Left colon (tissue), 2 donors: ENCODE measurements at regions not wholly inside any gene's neighbourhood (a gene's known extent, or its start where the extent isn't known, plus 50 kb on each side); places are given as distances from the start of the nearest gene placed in this dataset.

ENCODE experiments used
- ATAC-seq: fragments of 200-7000 bp; cut with Tn5 transposase; one replicate; pipeline ENCODE4 v1.9.1; 2020; ENCODE audit warnings: mild to moderate bottlenecking, moderate library complexity
- DNase-seq, 2 donors: peaks; one replicate each; pipeline ENCODE4 v3.0.0-alpha.2; 2020
- intact Hi-C, 2 donors: fragments of 100-400 bp; cut with DNase I in 1 of 2; cut with micrococcal nuclease in 1 of 2; formaldehyde crosslinking; loops; one replicate each; pipeline versions ENCODE4 v1.11.2 to v1.14.0; 2022; cut with DNase I, micrococcal nuclease
- donor health status: DM: no; HTN: no; CAD: no.
- donor health status: DM: yes; HTN: yes; CAD: no.

DNA sequence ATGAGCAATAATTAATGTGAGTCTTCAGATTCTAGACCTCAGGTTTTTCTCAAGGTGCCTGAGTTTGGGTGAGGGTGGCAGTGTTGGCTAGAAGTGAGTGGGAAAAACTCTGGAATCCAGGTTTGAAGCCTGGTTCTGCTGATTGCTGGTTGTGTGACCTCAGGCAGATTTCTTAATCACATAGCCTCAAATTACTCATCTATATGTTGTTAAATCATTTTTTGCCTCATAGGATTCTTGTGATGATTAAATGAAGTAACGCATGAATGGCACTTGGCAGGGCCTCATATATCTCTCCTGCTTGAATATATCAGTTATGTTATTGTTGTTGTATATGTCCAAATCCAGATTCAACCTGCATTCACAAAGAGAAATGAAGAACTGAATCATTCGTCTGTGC, 60.5 kb downstream of the NR2F2 start:
- intact Hi-C loops: loop anchor here in 1 of 2 donors (10.0 kb wide), 1 partner anchor 54 kb away; no protein-coding TSS in a partner anchor
- DNase-seq (no peak), ATAC-seq (no peak)

DNA sequence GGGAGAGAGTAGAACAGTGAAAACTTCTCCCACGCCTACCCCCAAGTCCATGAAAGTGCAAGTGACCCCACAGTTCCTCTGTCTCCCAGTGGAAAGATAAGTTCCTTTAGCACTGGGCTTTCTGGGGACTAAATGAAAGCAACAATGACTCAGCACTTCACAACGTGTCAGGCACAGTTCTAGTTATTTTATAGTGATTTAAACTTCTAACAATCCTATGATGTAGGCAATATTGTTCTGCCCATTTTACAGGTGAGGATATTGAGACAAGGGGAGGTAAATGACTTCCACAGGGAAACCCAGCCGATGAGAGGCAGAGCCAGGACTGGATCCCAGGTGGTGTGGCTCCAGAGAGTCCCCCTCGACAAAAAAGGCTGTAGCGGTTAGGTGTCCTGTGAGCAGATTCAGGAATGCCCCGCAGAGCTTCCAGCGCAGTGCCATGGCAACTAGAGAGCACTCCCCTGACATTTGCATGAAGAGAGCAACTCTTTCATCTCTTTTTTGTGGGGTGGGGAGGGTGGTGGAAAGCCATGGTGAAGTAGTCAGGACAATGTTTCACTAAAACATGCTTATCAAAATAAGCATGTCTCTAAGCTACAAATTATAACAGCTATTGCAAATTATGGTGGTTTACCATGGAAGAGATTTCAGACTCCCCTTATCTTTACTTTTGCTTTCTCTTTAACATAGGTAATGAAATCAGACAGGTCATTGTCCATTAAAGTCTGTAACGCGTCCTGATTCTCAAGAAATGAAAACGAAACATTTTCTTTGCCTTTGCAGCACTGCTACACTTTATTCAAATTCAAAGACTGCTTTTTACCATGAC, 62.1 kb downstream of the NR2F2 start:
- ATAC-seq (no peak), DNase-seq (no peak)
- intact Hi-C loops: loop anchor here in 1 of 2 donors (10.0 kb wide), 1 partner anchor 52 kb away; no protein-coding TSS in a partner anchor

DNA sequence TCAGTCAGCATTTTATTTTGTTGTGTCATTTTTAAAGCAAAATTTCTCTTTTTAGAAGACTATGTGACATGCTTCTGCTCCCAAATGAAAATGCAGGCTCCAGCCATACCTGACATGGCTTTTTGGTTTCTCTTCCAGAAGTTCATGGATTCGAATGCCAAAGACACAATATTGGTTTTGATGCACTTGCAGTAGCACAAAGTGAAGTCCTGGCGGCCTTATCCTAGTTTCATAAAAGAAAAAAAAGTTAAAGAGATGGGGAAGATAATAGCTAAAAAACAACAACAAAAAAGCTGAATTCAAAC, 62.7 kb downstream of the NR2F2 start:
- intact Hi-C loops: loop anchor here in 1 of 2 donors (10.0 kb wide), 1 partner anchor 52 kb away; no protein-coding TSS in a partner anchor
- no peak for ATAC-seq
- no peak for DNase-seq

DNA sequence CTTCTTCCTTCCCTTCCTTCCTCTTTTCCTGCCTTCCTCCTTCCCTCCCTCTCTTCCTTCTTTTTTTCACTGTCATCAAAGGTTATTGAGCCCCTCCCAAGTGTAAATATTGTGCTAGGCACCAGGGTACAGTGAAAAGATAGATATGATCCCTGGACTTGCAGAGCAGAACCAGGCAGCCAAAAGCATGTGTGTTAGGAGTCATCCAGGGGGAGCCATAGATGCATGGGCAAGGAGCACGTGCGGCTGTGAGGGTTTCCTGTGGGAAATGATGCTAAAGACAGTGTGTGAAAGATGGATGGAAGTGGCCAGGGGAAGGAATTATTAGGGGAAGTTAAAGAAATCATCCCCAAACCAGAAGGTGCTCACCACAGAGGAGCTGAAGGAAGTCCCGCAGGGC, 65.2 kb downstream of the NR2F2 start:
- ATAC-seq (no peak), DNase-seq (no peak)
- intact Hi-C loops: loop anchor here in 1 of 2 donors (10.0 kb wide), 1 partner anchor 49 kb away; no protein-coding TSS in a partner anchor

DNA sequence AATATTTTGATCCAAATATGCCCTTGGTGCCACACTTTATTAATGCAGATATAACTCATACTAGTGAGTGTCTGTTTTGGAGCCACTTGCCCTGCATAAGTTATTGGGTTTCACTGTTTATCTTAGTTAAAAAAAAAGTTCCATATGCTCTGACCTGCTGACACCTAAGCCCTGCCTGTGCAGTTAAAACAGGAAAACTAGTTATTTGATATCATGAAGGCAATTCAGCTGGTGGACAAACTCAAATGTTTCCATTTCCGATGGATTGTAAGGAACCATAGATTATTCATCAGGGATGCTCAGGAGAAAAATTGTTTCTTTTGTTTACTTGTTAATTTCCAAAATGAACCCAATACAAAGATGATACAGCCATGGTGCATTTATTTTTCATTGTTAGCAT, 68.3 kb downstream of the NR2F2 start:
- ATAC-seq (no peak), DNase-seq (no peak)
- intact Hi-C loops: loop anchor here in 1 of 2 donors (10.0 kb wide), 1 partner anchor 46 kb away; no protein-coding TSS in a partner anchor

DNA sequence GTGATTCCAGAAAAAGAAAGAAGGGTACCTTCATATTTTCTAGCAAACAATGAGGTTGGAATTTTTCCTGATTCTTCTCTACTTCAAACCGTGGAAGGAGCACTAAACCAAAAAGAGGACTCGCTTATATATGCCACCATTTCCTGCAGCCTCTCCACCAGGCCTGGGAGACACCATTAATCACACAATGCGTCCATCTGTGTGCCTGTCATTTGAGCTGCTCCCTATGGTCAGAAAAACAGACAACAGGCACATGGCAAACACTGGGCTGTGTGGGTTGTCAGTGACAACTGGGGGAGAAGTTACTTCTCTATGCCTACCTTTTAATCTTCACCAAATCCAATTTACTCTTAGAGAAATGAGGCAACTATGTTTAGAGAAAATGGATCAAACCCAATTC, 71.9 kb downstream of the NR2F2 start:
- DNase-seq: no peak
- intact Hi-C loops: no loop called here
- no peak for ATAC-seq

DNA sequence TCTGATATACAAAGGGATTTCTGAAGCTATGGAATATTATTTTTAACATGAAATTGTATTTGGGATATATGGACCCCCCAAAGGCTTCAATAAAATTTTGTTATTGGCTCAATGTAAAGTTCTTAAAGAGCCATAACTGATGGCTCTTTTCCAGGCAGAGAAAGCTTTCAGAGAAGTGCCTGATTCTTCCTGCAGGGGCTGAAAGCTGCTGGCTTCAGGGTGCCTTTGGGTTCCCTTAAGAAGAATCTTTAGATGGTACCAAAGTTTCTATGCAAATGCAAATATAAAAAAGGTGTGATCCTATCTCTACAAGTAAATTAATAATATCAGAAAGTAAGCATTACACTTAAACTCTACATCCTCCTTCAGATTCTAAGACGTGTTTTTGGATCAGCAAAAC, 72.6 kb downstream of the NR2F2 start:
- DNase-seq (no peak), ATAC-seq (no peak)
- intact Hi-C loops: no loop called here

DNA sequence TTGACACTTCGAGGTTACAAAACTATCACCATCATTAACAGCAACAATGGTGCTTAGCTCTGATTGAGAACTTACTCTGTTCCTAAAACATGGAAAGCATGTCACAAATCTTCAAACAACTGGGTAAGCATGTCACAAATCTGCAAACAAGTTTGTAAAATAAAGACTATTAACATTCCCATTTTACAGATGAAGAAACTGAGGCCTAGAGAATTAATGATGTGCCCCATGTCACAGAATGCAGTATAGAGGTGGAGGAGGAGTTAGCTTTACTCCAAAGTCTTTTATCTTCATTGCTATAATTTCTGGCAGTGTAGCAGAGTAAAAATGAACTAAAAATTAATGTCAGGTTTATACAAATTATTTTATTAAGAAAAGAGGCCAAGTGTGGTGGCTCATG, 73.4 kb downstream of the NR2F2 start:
- DNase-seq (no peak), ATAC-seq (no peak)
- intact Hi-C loops: no loop called here

DNA sequence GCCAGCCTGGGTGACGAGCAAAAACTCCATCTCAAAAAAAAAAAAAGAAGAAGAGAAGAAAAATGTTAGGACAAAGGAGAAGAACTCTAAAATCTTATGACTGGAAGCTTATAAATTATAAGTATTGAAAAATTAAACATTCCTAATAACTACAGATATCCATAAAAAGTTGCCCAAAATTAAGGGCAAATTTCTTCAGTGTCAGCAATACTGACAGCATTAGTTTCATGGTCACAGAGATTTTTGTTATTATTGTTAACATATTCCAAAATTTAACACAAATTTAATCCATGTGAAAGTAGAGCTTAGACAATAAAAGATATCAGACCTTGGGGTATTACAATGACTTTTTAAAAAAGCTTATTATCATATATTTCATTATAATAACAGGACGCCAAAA, 74.1 kb downstream of the NR2F2 start:
- DNase-seq: no peak
- ATAC-seq: no peak
- intact Hi-C loops: no loop called here

DNA sequence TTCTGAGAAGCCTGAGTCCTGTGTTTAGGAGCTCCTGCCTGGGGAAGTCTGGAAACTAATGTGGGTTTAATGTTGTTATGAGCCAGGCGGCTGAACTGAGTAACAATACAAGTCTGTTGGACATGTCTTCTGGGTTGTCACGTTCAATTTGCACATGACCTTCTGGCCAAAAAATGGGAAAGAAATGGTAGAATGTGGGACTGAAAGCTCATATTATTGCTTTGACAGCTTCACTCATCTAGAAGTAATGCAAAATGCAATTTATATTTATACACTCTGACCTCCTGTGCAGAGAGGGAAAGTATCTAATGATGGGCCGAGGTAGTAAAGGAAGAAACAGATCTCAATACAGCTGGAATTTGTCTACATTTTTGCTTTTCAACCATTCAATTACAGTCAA, 75.8 kb downstream of the NR2F2 start:
- DNase-seq (no peak), ATAC-seq (no peak)
- intact Hi-C loops: no loop called here

DNA sequence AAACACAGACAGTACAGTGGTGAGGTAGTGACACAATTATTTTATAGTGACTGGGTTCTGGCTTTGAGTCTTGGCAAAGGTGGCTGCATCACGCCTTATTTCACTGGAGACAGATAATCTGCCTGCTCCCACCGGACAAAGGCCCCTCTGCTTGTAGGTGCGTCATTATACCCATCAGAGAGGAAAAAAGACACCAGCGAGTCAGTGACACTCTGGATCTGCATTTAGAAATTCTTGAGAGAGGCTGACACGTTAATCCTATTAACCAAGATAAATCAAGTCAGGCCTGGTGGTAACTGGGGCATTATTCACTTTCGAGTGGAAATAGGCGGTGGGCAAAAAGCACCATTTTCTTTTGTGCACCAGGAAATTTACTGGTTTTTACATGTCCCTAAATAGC, 76.2 kb downstream of the NR2F2 start:
- DNase-seq (no peak), ATAC-seq (no peak)
- intact Hi-C loops: no loop called here

DNA sequence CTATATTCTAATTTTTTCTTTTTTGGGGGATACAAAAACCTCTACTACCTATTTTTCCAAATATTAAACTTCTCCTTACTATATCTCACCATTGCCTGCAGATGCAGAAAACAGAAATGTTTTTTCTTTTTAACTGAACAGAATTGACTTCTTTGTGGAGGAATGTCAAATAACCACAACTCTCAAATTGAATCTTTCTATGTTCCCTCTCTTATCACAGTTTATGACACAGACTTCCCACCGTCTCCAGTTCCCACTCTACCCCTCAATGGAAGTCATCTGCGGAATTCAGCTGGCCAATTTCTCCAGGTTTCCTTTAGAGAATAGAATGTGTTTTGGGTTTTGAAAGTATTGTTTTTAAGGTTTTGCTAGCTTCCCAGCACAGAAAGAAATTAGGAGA, 77.0 kb downstream of the NR2F2 start:
- no peak for DNase-seq
- intact Hi-C loops: no loop called here
- no peak for ATAC-seq

DNA sequence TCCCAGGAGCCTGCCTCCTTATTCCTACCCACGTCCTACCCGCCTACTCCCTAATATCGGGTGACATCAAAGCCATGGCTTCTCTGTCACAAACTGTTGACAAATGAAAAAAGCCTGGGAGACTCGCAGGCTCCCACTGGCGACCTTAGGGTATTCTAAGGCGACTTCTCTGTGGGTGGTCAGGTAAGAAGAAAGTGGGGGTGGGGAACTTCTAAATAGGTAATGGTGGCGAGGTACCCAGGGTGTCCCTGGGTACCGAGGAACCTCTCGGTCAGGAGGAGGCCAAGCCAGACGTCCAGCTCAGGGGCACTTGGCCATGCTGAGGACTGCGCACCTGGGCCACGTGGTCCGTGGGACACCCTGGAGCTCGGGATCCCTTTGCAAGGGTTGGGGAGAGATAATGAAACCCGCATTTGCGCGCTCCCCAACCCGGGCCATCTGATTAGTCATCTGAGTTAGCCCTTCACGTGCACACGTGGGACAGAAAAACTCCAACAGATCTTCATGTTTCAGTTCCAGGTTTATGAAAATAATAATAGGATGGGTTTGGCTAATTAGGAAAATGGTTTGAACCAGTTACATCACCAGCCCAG, 78.2 kb downstream of the NR2F2 start:
- intact Hi-C loops: no loop called here
- DNase-seq (no peak), ATAC-seq (no peak)

DNA sequence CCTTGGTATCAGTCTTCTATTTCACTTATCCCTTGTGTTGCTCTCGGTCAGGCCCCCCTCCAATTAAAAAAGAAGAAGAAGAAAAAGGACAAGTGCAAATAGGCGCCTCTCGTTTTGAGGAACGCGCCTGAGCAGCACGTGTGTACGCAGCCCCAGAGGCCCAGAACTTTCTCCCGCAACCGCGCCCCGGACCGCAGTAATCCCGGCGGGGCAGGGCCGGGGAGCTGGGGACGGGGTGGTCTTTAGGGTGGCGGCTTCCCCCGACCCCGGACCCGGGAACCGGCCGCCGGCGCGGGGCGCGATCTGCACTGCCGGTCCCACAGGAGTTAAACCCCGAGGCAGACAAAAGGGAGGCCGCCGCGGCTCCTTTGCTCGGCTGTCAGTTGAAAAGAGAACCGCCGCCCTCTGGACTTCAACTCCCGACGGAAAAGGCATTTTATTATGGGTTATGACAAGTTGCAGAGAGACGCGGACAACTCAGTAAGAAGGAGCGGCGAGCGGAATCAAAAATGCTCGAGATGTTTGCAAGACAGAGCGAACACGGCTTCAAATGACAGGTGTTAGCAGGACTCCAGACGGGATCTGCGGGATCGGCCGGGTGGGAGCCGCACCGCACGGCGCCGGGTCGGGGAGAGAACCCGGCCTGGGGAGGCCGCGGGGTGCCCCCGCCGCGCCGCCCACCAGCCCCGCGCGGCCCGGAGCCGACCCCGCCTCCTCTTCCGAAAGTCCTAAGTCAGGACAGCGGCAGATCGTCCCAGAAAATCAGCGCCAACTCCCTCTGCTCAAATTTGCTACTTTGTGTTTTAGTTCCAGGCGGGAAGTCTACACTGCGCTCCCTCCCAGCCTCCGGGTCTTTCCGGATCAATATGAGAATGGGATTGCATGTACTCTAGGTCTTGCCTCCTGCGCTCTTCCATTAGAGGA, 79.0 kb downstream of the NR2F2 start:
- ATAC-seq (peak; percentile 71), DNase-seq (peak in 1 of 2 donors; percentile 41)
- intact Hi-C loops: no loop called here

DNA sequence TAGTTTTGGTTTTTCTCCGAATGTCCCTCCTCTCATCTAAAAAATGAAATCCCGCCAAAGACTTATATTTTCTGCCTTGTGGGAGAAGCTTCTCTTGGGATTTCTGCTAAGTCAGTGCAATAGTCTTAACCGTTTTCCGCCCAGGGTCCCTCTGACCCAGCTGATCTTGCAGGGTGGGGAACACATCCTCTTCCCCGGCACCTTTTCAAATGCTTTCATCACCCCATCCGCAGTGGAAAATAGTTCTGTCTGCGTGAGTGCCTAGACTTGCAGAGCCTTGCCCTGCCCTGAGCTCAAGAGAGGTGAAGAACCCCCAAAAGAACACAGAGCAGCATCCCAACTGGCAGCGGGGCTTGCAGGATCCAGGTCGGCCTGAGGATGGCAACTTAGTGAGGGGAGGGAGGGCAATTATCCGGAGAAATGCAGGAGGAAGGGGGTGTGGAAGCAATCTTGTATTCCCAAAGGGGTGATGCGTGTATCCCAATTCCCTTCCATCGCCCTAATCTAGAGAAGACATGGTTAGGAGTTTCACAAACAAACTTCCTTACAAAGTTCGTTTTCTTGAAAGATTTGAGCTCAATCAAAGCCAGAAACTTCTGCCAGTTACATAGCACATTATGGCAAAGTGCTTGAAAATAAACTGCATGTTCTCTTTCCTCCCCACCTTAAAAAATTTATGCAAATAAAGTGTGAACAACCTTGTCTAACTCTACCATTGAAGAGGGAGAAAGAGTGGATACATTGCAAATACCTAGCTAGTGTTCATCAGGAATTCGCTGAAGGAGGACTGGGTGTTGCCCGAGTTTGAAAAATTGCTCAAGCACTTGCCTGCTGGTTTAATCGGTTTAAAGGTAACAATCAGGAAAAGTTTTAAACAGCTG, 79.9 kb downstream of the NR2F2 start:
- intact Hi-C loops: no loop called here
- DNase-seq: no peak

DNA sequence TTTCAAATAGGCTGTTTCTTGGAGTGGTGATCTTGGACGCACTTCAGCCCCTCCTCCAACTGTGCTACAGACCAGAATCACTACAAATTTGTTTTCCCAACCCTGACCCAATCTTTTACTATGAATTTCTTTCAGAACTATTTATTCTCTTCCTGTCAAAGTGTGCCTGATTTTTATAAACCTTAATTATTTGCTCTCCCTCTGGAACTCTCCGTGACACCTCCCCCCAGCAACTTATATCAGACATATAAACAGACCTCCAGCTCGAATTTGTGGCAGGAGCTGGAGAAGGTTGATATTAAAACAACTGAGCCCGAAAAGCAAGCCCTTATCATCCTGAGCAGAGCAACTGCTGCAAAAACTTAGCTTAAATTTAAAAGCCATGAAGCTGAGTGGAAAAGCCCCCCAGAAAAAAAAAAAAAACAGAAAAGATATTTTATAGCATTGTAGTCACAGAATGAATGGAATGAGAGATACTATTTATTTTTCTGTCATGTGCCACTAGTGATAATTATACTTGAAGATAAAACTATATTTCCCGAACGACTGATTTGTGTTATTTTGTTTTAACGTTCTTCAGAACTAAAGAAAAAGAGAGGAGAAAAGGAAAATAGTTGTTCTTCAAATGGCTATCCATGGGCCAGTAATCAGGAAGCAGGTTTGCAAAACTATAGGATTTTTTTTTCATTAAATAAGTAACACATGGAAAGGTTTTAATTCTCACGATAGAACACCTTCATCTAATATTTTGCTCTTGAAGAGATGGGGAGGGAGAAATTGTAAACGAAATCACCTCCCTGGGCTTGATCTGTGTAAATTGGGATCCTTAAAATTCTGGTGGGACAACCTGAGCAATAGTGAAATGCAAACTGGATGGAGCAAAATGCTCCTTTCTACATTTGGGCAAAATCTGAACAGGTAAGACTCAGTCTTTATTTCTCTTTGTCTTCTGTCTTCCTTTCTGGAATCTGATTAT, 80.8 kb downstream of the NR2F2 start:
- DNase-seq: no peak
- no peak for ATAC-seq
- intact Hi-C loops: no loop called here

More for the DNA sequence above, 79.9 kb downstream of the NR2F2 start:
- ATAC-seq: no peak

DNA sequence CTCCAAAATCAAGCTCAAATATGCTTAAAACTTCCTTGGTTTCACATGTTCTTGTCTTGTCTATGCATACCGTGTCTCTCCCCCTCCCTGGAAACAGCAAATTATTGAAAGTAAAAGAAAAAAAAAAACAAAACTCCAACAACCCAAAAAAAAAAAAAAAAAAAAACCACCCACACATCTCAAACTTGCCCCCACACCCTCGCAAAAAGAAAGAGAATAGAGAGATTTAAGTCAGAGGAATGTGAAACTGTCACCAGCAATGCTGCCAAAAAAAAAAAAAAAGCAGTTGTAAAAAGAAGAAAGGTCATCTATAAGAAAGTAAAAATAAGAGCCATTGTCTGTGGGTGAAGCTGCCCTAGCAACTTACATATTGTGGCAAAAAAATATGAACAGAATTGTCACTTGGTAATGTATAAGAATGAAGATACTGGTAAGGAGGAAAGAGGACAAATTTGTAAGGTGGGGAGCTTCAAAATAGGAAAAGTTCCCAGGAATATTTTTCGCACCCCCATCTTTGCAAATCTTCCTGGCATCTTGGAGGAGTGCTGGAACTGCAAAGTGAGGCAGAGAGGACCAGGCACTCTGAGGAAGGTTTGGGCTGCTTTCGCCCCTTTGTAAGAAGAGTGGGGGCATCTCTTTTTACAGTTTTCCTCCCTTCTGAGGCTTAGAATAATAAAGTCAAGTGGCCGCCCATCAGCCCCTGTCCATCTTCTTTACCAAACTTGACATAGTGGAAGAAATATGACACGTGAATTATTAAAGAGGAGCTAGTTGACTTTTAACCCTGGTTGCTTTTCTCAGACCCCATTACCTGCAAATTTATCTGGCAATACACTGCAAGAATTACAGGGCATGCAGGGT, 81.8 kb downstream of the NR2F2 start:
- no peak for DNase-seq
- intact Hi-C loops: no loop called here
- no peak for ATAC-seq
